ENCODE measurements at regions not wholly inside any gene's neighbourhood (a gene's known extent, or its start where the extent isn't known, plus 50 kb on each side); places are given as distances from the start of the nearest gene placed in this dataset.

- no peak for DNase-seq (ENCODE audit: low read depth)
- H3K4me3 ChIP-seq (ENCODE audit: low read depth, low read length): no peak overlapping the region
These were observed 117.2 kb downstream of the RAB11FIP2 start for GRCh38 chr10:117929327-117930067.

DNA sequence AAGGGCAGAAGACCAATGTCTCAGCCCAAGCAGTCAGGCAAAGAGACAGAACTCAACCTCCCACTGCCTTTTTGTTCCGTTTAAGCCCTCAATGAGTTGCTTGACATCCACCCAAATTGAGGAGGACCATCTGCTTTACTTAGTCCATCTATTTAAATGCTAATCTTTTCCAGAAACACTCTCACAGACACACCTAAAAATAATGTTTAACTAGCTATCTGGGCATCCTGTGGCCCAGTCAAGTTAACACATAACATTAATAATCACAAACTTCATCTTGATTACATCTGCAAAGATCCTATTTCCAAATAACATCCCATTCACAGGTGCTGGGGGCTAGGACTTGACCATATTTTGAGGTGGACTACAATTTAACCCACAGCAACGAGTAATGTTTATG is 115.7 kb downstream of the RAB11FIP2 start:
- H3K4me3 ChIP-seq (ENCODE audit: low read depth, low read length): no peak overlapping the region
- DNase-seq (ENCODE audit: low read depth): no peak

GRCh38 chr10:117933036-117933435 is 113.7 kb downstream of the RAB11FIP2 start:
- no peak overlapping the region for H3K4me3 ChIP-seq (ENCODE audit: low read depth, low read length)
- peak; percentile 28 for DNase-seq (ENCODE audit: low read depth)

GRCh38 chr10:117934477-117934876 is 112.3 kb downstream of the RAB11FIP2 start:
- no peak for DNase-seq (ENCODE audit: low read depth)
- H3K4me3 ChIP-seq (ENCODE audit: low read depth, low read length): no peak overlapping the region

DNA sequence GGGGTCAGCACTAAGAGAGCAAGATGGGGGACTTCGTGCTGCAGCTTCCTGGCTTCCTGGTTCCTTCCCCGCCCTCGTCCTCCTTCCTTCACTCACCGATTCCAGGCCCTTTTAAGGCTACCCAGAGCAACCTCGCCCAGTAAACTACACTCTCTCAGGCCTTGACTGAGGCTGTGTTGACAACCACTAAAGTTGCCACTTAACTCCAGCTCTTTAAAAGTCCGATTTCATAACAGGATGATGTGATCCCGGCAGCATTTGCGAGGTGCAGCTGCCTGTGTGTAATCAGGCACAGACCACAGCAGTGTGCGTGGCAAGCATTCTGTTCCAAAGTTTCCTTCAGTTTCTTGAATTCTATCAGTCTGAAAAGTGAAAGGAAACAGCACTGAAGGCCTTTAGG is 110.6 kb downstream of the RAB11FIP2 start:
- peak; percentile 81 for DNase-seq (ENCODE audit: low read depth)
- H3K4me3 ChIP-seq (ENCODE audit: low read depth, low read length): no peak overlapping the region

GRCh38 chr10:117936566-117936965 is 110.2 kb downstream of the RAB11FIP2 start:
- no peak overlapping the region for H3K4me3 ChIP-seq (ENCODE audit: low read depth, low read length)
- no peak for DNase-seq (ENCODE audit: low read depth)

- no peak overlapping the region for H3K4me3 ChIP-seq (ENCODE audit: low read depth, low read length)
- DNase-seq (ENCODE audit: low read depth): no peak
These were observed 109.8 kb downstream of the RAB11FIP2 start for GRCh38 chr10:117936976-117937375.

- no peak for DNase-seq (ENCODE audit: low read depth)
- H3K4me3 ChIP-seq (ENCODE audit: low read depth, low read length): no peak overlapping the region
These were observed 108.6 kb downstream of the RAB11FIP2 start for GRCh38 chr10:117938104-117938503.

DNA sequence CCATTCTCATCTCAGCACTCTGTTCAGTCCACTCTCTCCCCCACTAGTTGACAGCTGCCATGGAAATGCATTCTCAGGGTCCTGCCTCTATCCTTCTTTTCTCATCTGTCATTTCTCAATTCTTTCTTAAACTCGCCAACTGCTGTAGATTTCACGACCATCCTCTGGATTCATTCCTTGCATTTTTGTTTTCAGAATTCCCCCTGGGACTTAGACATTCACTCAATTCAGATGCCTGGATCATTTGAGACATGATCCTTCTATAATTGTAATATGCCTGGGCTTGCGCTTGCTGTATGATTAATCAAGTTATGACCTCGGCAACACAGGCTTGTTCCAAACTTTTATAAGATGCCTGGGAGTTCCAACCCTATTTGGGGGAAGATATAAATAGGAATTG is 104.5 kb downstream of the RAB11FIP2 start:
- H3K4me3 ChIP-seq (ENCODE audit: low read depth, low read length): no peak overlapping the region
- DNase-seq (ENCODE audit: low read depth): peak; percentile 47

- DNase-seq (ENCODE audit: low read depth): no peak
- no peak overlapping the region for H3K4me3 ChIP-seq (ENCODE audit: low read depth, low read length)
These were observed 101.9 kb downstream of the RAB11FIP2 start for GRCh38 chr10:117944676-117945447.

GRCh38 chr10:117945651-117946050 is 101.1 kb downstream of the RAB11FIP2 start:
- H3K4me3 ChIP-seq (ENCODE audit: low read depth, low read length): no peak overlapping the region
- no peak for DNase-seq (ENCODE audit: low read depth)

GRCh38 chr10:117946525-117947070 is 100.1 kb downstream of the RAB11FIP2 start:
- no peak overlapping the region for H3K4me3 ChIP-seq (ENCODE audit: low read depth, low read length)
- no peak for DNase-seq (ENCODE audit: low read depth)

DNA sequence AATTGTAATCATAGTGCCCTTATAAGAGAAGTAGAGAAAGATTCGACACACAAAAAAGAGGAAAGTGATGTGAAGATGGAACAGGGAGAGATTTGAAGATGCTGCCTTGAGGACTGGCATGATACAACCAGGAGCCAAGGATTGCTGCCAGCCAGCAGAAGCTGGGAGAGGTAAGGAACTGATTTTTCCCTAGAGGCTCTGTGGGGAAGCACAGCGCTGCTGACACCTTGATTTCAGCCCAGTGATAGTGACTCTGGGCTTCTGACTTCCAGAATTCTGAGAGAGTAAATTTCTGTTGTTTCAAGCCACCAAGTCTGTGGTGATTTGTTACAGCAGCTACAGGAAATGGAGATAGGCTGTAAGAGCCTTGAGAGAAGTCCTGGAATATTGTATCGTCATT is 98.2 kb downstream of the RAB11FIP2 start:
- DNase-seq (ENCODE audit: low read depth): no peak
- H3K4me3 ChIP-seq (ENCODE audit: low read depth, low read length): no peak overlapping the region

DNA sequence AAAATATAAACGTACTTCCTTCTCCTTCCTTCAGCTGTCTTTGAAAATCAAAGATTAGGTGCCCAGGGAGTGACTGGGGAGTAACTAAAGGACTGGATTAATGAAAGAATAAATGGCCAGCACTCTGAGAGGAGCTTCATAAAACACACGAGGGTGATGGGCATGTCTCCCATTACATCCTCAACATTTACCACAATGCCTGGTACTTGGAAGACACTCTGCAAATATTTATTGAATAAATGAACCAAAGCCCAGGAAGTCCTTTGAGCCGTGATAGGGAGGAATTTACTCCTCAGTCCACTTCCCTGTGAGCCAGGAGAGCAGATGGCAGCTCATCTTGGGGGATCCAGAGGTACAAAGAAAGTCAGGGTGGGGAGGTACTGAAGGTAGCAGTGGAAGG is 96.3 kb downstream of the RAB11FIP2 start:
- DNase-seq (ENCODE audit: low read depth): no peak
- no peak overlapping the region for H3K4me3 ChIP-seq (ENCODE audit: low read depth, low read length)

Measured in skeletal muscle cell (primary cell).